ENCODE measurements at regions not wholly inside any gene's neighbourhood (a gene's known extent, or its start where the extent isn't known, plus 50 kb on each side); places are given as distances from the start of the nearest gene placed in this dataset.

GRCh38 chrX:128250621-128251020 is 198.4 kb upstream of the ACTRT1 start:
- Histone ChIP-seq H2AFZ (ENCODE audit: low read depth, low read length) (no peak overlapping the region), H3K9ac (ENCODE audit: low read length) (no peak overlapping the region), H3K79me2 (replicated peaks; ENCODE audit: insufficient read depth, low read length) (no peaks in the 10 kb centered on the region), H3K4me3 (ENCODE audit: low read length) (no peak overlapping the region), H3F3A (ENCODE audit: insufficient read depth, low read length, poor library complexity, severe bottlenecking) (no peaks in the 10 kb centered on the region), H3K27ac (ENCODE audit: low read length) (no peak overlapping the region), H4K20me1 (ENCODE audit: insufficient read depth) (no peaks in the 10 kb centered on the region), H3K4me2 (ENCODE audit: low read length) (no peak overlapping the region), H3K27me3 (ENCODE audit: insufficient read depth, low read depth, low read length) (no peaks in the 10 kb centered on the region), H3K36me3 (ENCODE audit: insufficient read depth, low read length) (no peaks in the 10 kb centered on the region), H3K9me2 (ENCODE audit: insufficient read depth, low read length) (no peaks in the 10 kb centered on the region), H3K9me3 (ENCODE audit: low read length) (no peaks in the 10 kb centered on the region)
- TF ChIP-seq POLR2AphosphoS5 (IDR thresholded peaks at IDR 0.05), result no peak
- no peak for TF ChIP-seq EP300 (conservative IDR thresholded peaks at IDR 0.05; ENCODE audit: poor library complexity, severe bottlenecking)
- no peak for TF ChIP-seq REST (IDR thresholded peaks at IDR 0.05; ENCODE audit: borderline replicate concordance)
- TF ChIP-seq TAF1 (IDR thresholded peaks at IDR 0.05; ENCODE audit: low read depth), result no peak
- TF ChIP-seq RAD21 (conservative IDR thresholded peaks at IDR 0.05), result no peak
- no peak for TF ChIP-seq EZH2 (IDR thresholded peaks at IDR 0.05; ENCODE audit: borderline replicate concordance, insufficient read depth, low read length, poor library complexity, severe bottlenecking)
- no peak for TF ChIP-seq SMC3 (conservative IDR thresholded peaks at IDR 0.05; ENCODE audit: poor library complexity)
- no peak for TF ChIP-seq CTCF (IDR thresholded peaks at IDR 0.05; ENCODE audit: poor library complexity, severe bottlenecking)
- TF ChIP-seq MXI1 (conservative IDR thresholded peaks at IDR 0.05; ENCODE audit: poor library complexity, severe bottlenecking), result no peak

GRCh38 chrX:128216364-128216763 is 164.2 kb upstream of the ACTRT1 start:
- Histone ChIP-seq H3K4me3 (ENCODE audit: low read length) (no peak overlapping the region), H3K36me3 (ENCODE audit: insufficient read depth, low read length) (no peaks in the 10 kb centered on the region), H4K20me1 (ENCODE audit: insufficient read depth) (no peaks in the 10 kb centered on the region), H2AFZ (ENCODE audit: low read depth, low read length) (no peak overlapping the region), H3F3A (ENCODE audit: insufficient read depth, low read length, poor library complexity, severe bottlenecking) (no peaks in the 10 kb centered on the region), H3K79me2 (replicated peaks; ENCODE audit: insufficient read depth, low read length) (no peaks in the 10 kb centered on the region), H3K9ac (ENCODE audit: low read length) (no peak overlapping the region), H3K9me3 (ENCODE audit: low read length) (no peaks in the 10 kb centered on the region), H3K4me2 (ENCODE audit: low read length) (no peak overlapping the region), H3K27me3 (ENCODE audit: insufficient read depth, low read depth, low read length) (no peaks in the 10 kb centered on the region), H3K27ac (ENCODE audit: low read length) (no peak overlapping the region), H3K9me2 (ENCODE audit: insufficient read depth, low read length) (no peaks in the 10 kb centered on the region)
- no peak for TF ChIP-seq REST (IDR thresholded peaks at IDR 0.05; ENCODE audit: borderline replicate concordance)
- TF ChIP-seq CTCF (IDR thresholded peaks at IDR 0.05; ENCODE audit: poor library complexity, severe bottlenecking), result no peak
- no peak for TF ChIP-seq EZH2 (IDR thresholded peaks at IDR 0.05; ENCODE audit: borderline replicate concordance, insufficient read depth, low read length, poor library complexity, severe bottlenecking)
- no peak for TF ChIP-seq EP300 (conservative IDR thresholded peaks at IDR 0.05; ENCODE audit: poor library complexity, severe bottlenecking)
- no peak for TF ChIP-seq POLR2AphosphoS5 (IDR thresholded peaks at IDR 0.05)
- TF ChIP-seq MXI1 (conservative IDR thresholded peaks at IDR 0.05; ENCODE audit: poor library complexity, severe bottlenecking), result no peak
- TF ChIP-seq TAF1 (IDR thresholded peaks at IDR 0.05; ENCODE audit: low read depth), result no peak
- TF ChIP-seq RAD21 (conservative IDR thresholded peaks at IDR 0.05), result no peak
- TF ChIP-seq SMC3 (conservative IDR thresholded peaks at IDR 0.05; ENCODE audit: poor library complexity), result no peak
